Lung (tissue), 11 donors: ENCODE measurements at regions not wholly inside any gene's neighbourhood (a gene's known extent, or its start where the extent isn't known, plus 50 kb on each side); places are given as distances from the start of the nearest gene placed in this dataset.

ENCODE experiments used
- ATAC-seq: fragments of 200-7000 bp; cut with Tn5 transposase; one replicate; pipeline ENCODE4 v1.9.1; 2020; ENCODE audit warnings: moderate number of reproducible peaks; ENCODE audit not compliant: insufficient read depth, low FRiP score
- DNase-seq, 3 donors: peaks; one replicate each; pipeline ENCODE4 v3.0.0-alpha.2; 2013 to 2017
- H3K27ac ChIP-seq, 2 donors: one replicate each; pipeline ENCODE4 v1.5.1; 2013; ENCODE audit warnings: mild to moderate bottlenecking in 2 of 2, moderate library complexity in 2 of 2, control low read depth in 1 of 2, inconsistent platforms in 1 of 2, low read depth in 1 of 2, low read length in 1 of 2
- H3K27me3 ChIP-seq, 3 donors: one replicate each; pipeline ENCODE4 v1.5.1; 2013; ENCODE audit warnings: low read length in 2 of 3; ENCODE audit not compliant: control insufficient read depth in 3 of 3, insufficient read depth in 3 of 3
- H3K36me3 ChIP-seq, 4 donors: one replicate each; pipeline ENCODE4 v1.5.1; 2013; ENCODE audit warnings: low read length in 4 of 4, mild to moderate bottlenecking in 1 of 4, moderate library complexity in 1 of 4; ENCODE audit not compliant: control insufficient read depth in 4 of 4, insufficient read depth in 4 of 4
- H3K4me1 ChIP-seq, 5 donors: one replicate each; pipeline ENCODE4 v1.5.1; 2013; ENCODE audit warnings: low read length in 5 of 5, mild to moderate bottlenecking in 2 of 5, moderate library complexity in 1 of 5; ENCODE audit not compliant: control insufficient read depth in 5 of 5, insufficient read depth in 5 of 5
- H3K4me3 ChIP-seq: one replicate; pipeline ENCODE4 v1.5.1; 2013; ENCODE audit warnings: mild to moderate bottlenecking, control low read depth, moderate library complexity
- H3K9ac ChIP-seq, 2 donors: one replicate each; pipeline ENCODE4 v1.5.1; 2013; ENCODE audit warnings: low read length in 2 of 2, control low read depth in 1 of 2; ENCODE audit not compliant: insufficient read depth in 1 of 2
- H3K9me3 ChIP-seq, 4 donors: one replicate each; pipeline ENCODE4 v1.5.1; 2013; ENCODE audit warnings: low read length in 3 of 4, mild to moderate bottlenecking in 1 of 4, moderate library complexity in 1 of 4; ENCODE audit not compliant: control insufficient read depth in 4 of 4, insufficient read depth in 3 of 4
- WGBS, 2 donors: extraction: QIAGEN DNeasy Blood & Tissue Kit; methylation state at CpG; one replicate each; pipeline ENCODE4 v1.1.7; 2013; 5-methylcytosine and 5-hydroxymethylcytosine counted together
- TF ChIP-seq, protein P1 (sequence below): IDR thresholded peaks from 2 replicates; pipeline ENCODE4 v1.5.1; 2012; ENCODE audit warnings: mild to moderate bottlenecking; ENCODE audit errors: control extremely low read depth, extremely low read depth
- donor health status: control.
- donor health status: control.
- donor health status: Bipolar disorder and iron deficiency.
- donor health status: healthy.
- donor health status: DM: yes; HTN: yes; CAD: no.

DNA sequence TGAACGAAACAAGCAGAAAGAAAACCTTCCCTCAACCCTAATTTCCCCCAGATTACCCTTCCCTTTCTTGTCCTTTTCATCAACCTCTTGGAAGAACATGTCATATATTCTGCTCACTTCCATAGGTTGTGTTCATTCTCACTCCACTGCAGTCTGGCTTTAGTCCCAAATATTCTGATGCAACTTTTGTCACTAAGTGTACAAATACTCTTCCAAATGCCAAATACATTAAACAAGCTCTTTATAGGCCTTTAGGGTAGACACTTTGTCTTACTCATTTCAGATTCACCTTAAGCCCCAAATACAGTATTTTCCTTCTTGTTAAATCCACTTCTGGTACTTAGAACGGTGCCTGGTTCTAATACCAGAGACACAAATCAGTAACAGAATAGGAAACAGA, 406.5 kb upstream of the CDIN1 start:
- peaks cover 0 to 28% (median 13%) of the 10 kb centered on the region in 5 donors for H3K4me1 ChIP-seq
- no peak overlapping the region for H3K4me3 ChIP-seq
- ATAC-seq (no peak), DNase-seq (peak in 1 of 3 donors; percentile 47)
- no peak overlapping the region for H3K27ac ChIP-seq
- H3K9me3 ChIP-seq: no peaks in the 10 kb centered on the region
- no peaks in the 10 kb centered on the region for H3K36me3 ChIP-seq
- WGBS, 2 donors: 80 to 92% methylated on average over 2 of the region's 2 CpGs
- H3K9ac ChIP-seq: no peak overlapping the region
- TF ChIP-seq, protein P1, sequence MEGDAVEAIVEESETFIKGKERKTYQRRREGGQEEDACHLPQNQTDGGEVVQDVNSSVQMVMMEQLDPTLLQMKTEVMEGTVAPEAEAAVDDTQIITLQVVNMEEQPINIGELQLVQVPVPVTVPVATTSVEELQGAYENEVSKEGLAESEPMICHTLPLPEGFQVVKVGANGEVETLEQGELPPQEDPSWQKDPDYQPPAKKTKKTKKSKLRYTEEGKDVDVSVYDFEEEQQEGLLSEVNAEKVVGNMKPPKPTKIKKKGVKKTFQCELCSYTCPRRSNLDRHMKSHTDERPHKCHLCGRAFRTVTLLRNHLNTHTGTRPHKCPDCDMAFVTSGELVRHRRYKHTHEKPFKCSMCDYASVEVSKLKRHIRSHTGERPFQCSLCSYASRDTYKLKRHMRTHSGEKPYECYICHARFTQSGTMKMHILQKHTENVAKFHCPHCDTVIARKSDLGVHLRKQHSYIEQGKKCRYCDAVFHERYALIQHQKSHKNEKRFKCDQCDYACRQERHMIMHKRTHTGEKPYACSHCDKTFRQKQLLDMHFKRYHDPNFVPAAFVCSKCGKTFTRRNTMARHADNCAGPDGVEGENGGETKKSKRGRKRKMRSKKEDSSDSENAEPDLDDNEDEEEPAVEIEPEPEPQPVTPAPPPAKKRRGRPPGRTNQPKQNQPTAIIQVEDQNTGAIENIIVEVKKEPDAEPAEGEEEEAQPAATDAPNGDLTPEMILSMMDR: no peak
- H3K27me3 ChIP-seq: no peaks in the 10 kb centered on the region

DNA sequence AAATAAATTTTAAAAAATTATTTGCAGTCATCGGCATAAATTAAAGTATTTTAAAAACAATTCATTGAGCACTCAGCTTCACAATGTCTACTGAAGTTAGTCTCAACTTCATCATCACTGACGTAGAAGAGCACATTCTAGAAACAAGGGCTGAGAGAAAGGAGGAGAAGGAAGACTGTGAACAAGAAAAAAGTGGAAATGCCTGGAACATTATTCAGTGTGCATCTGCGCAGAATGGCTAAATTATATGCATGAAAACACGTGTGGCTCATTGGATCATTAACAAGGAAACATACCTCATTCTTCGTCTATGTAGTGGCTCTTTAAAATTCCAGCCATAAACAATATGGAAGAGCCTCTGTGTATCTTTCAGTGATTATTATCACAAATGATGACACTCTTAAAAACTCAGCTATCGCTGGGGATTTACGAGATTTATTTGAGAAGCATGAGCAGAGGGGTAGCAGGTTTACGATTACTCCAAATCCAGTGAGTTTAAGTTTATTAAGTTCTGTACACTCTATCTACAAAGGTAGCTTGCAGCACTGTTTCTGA, 404.2 kb upstream of the CDIN1 start:
- no peak overlapping the region for H3K9ac ChIP-seq
- H3K4me1 ChIP-seq: peaks cover 0 to 37% (median 13%) of the 10 kb centered on the region in 5 donors
- no peak overlapping the region for H3K27ac ChIP-seq
- no peaks in the 10 kb centered on the region for H3K36me3 ChIP-seq
- ATAC-seq: no peak
- H3K4me3 ChIP-seq: no peak overlapping the region
- DNase-seq: no peak
- no peaks in the 10 kb centered on the region for H3K9me3 ChIP-seq
- TF ChIP-seq, protein P1: no peak
- H3K27me3 ChIP-seq: no peaks in the 10 kb centered on the region
- 92% methylated on average over 8 of the region's 8 CpGs for WGBS, 2 donors

DNA sequence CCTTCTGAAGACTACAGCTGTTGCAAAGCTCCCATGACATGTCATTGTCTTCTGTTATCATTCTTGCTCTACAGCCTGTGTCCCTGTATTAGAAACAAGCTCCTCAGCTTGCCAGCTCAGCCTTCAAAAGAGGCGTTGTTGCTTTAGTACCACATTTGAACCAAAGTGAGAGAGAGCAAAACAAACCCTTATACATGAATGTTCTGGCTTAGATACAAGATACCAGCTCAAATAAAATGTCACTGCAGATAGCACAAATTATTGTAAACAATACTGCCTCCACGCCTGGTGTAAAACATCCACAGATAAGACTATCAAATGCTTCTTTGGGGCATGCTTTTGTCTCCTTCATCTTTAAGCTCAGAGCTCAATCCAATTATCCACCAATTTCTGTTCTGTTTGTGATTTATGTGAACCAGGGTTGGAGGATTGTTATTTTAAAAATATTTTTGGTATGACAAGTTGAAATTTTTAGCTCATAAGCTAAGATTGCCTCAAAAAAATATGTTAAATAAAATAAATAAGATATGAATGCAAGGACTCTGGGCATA, 403.6 kb upstream of the CDIN1 start:
- ATAC-seq (no peak), DNase-seq (peak in 1 of 3 donors; percentile 20)
- no peak overlapping the region for H3K9ac ChIP-seq
- TF ChIP-seq, protein P1: no peak
- H3K27ac ChIP-seq: no peak overlapping the region
- no peak overlapping the region for H3K4me3 ChIP-seq
- H3K36me3 ChIP-seq: no peaks in the 10 kb centered on the region
- no peaks in the 10 kb centered on the region for H3K9me3 ChIP-seq
- peaks cover 0 to 37% (median 13%) of the 10 kb centered on the region in 5 donors for H3K4me1 ChIP-seq
- 47 to 62% methylated on average over 2 of the region's 2 CpGs for WGBS, 2 donors
- H3K27me3 ChIP-seq: no peaks in the 10 kb centered on the region
